HK-2 (cell line): ENCODE measurements at regions not wholly inside any gene's neighbourhood (a gene's known extent, or its start where the extent isn't known, plus 50 kb on each side); places are given as distances from the start of the nearest gene placed in this dataset.
"Not testable (repeated sequence)": the region's sequence is repeated elsewhere in the genome, so short reads cannot be mapped to it uniquely, and the experiment has no call there.

ENCODE experiments used
- DNase-seq: peaks from one replicate; pipeline ENCODE4 v3.0.0-alpha.2; 2018; ENCODE audit not compliant: unreplicated experiment

DNA sequence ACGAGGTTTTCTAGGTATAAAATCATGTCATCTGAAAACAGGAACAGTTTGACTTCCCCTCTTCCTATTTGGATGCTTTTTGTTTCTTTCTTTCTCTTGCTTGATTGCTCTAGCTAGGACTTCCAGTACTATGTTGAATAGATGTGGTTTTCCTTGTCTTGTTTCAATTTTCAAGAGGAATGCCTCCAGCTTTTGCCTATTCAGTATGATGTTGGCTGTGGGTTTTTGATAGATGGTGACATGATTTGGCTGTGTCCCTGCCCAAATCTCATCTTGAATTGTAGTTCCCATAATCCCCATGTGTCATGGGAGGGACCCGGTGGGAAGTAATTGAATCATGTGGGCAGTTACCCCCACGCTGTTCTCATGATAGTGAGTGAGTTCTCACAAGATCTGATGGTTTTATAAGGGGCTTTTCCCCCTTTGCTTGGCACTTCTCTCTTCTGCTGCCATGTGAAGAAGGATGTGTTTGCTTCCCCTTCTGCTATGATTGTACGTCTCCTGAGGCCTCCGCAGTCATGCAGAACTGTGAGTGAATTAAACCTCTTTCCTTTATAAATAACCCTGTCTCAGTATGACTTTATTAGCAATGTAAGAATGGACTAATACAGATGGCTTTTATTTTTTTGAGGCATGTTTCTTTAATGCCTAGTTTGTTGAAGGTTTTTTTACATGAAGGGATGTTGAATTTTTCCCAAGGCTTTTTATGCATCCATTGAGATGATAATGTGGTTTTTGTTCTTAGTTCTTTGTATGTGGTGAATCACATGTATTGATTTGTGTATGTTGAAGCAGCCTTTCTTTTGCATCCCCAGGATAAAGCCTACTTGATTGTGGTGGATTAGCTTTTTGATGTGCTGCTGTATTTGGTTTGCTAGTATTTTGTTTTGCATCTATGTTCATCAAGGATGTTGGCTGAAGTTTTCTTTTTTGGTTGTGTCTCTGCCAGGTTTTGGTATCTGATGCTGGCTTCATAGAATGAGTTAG is 239.1 kb downstream of the THBS2 start:
- no peak for DNase-seq

DNA sequence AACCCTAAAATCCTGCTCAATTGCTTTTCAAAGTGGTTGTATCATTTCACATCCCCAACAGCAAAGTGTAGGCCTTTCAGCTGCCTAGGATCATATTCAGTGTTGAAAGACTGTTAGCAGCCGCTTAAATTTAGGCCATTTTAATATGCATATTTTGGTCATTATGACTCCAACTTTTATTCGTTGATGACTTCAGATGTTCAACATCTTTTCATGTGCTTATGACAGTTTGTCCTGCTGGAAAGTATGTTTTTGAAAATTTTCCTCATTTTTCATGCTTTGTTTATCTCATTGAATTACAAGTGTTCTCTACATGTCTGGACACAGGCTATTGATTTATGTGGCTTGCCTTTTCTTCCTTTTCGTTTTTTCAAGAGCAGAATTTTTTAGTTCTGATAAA is 244.0 kb downstream of the THBS2 start:
- no peak for DNase-seq

DNA sequence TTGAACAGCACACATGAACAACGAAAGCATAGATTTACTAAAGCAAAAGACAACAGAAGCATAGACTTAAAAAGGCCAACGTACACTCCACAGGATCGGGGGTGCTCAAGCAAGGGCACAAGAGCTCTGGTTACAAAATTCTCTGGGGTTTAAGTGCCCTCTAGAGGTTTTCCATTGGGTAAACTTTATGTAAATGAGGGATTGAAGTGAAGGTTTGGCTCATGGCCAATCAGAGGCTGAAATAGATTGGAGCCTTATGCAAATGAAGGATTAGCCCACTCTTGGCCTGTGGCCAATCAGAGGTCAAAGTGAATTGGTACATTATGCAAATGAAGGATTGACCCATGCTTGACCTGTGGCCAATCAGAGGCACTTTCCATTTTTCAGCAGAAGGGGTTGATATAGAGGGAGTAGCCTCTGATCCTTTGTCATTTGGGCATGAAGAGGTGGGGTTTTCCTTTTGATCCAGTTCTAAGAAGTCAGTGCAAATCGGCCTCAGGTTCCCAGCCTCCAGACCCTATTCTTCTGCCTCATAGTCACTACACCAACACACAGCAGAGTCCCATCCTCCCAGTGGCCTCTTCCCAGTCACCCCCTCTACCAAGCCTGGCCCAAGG is 244.9 kb downstream of the THBS2 start:
- DNase-seq, result no peak

DNA sequence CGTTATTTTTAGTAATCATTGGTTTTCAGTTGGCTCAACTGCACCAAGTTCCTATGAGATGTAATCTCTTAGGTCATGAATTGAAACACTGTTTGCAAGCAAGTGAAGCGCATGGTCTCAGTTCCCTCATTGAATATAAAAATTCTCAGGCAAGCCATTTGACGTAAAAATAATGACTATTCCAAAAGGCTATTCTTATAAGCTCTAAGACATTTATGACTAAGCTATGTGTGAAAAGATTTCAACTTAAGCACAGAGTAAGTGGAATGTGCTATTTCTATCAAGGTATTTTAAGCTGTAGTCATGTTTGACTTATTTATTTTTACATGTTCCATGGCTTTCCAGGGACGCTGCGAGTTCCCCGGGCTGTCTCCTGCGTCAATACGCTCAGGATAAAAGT is 248.5 kb downstream of the THBS2 start:
- DNase-seq, result no peak

DNA sequence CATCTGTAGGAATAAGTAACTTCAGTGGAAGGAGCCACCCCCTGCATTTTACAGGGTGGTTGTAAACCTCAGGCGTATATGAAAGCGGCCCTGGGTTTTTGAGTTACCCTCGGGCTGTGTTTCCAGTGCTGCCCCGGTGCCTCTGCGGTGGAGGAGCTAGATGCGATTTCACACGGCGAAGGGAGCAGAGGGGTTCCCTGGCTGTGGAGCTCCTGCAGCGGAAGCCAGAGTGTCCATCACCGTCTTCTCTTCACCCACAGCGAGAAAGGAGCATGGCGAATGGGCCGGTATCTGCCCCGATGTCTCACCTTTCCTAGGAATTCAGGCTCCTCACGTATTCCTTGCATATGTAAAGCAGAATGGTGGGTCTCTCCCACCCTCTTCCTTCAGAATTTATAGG is 253.6 kb downstream of the THBS2 start:
- no peak for DNase-seq

DNA sequence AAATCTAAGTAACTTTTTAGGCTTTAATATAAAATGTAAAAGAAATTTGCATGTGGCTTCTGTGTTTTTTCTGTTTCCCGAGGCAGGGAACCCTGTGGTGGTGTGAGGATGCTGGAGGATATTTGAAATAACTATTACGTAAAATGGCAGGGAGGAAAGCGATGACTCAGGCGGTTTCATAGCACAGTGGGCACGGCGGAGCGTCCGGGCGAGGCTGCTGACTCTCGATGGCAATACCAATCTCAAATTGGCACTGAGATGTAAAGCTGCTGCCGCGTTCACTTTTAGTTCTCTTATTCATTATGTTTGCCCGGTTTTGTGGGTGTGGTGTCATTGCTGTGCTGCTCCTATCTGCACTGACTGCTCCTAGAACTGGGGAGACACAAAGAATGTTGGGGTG is 254.3 kb downstream of the THBS2 start:
- no peak for DNase-seq

DNA sequence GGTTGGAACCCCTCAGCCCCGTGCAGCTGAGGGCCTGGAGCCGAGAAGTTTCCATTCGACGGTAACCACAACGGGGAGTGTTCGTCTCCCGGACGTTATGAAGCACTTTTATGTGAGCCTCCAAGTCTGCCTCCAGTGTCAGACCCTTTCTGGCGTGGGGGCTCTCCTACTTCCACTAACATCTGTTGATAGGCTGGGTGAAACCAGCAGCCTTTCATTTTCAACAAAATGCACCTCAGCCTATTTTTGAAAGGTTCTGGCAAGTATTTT is 257.4 kb downstream of the THBS2 start:
- DNase-seq, result no peak

DNA sequence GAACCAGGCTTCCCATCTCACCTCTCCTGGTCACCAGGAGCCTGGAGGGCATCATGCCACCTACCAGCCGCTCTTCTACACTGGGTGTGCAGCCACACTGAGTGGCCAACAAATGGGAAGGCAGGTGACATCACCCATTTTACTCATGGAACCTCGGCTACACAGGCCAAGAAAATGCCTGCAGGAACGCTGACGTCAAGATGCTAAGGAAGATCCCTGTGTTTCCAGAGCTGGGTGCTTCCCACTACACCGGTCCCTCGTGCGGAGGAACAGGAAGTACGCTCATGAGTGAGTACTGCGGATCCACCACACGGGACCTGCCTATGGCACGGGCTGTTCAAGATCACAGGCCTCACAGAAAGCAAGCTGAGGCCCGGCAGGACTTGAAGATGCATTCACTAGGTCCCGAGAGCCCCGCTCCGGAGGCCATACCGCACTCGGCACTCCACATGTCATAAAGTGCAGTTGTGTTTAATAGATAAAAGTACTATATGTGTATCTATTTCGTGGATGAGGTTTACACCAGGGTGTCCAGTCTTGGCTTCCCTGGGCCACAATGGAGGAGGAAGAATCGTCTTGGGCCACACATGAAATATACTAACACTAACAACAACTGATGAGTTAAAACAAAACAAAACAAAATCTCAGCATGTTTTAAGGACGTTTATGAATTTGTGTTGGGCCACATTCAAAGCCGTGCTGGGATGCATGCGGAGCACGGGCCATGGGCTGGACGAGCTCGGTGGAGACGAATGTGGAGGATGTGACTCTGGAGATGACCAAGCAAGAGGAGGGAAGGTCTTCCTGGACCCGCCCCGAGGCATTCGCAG is 257.9 kb downstream of the THBS2 start:
- DNase-seq, result no peak

DNA sequence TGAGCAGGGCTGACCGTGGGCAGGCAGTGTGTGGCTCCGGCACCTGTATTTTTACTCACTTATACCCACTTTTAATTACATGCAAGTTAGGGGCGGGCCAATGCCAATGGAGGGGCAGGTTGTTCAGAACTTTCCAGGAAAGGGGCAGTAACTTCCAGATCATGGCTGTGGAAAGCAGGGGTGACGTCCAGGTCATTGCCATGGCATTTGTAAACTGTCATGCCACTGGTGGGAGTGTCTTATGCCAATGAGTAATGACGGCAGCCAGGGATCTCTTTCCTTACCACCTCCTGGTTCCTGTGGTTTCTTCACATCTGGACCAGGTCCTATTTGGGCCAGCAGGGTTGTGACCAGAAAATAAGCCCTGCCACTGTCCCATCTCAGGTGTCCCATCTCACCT is 258.7 kb downstream of the THBS2 start:
- DNase-seq, result no peak

DNA sequence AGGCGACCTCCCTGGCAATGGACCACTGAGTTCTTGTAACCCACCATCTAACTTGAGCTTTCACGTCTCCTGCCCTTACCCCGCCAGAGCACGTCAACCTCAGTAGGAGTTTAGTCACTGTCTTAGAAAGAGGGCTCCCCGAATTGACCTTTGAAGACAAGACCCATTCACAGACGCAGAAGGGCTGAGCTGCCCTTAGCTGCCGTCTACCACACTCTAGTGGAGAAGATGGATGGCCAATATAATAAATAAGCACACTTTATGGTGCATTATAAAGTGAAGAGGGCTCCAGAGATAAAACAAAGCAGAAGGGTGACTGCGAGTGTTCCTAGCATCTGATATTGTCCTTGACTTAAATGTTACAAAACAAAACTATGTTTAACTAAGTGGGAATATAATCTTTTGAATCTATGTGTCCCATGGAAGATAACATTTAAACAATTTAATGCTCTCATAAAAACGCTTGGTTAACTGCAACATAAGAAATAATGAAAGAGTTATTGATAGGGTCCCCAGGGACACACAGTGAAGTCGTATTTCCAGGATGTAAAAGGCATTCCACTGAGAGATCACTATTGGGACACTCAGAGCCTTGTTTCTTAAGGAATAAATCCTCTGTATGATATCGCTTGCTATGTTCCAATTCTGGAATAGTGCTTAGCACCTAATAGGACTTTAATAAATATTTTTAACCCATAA is 261.1 kb downstream of the THBS2 start:
- DNase-seq, result no peak

DNA sequence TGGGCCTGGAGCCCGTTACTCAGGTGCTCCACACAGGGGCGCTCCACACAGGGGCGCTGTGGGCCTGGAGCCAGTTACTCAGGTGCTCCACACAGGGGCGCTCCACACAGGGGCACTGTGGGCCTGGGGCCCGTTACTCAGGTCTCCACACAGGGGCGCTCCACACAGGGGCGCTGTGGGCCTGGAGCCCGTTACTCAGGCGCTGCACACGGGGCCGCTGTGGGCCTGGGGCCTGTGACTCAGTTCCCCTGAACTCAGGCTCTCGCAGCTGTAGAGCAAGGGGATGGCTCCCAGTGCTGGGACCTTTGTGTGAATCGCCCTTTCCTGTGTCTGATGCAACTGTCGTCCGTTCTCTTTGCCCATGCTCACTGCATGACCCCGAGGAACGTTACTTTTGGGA is 262.0 kb downstream of the THBS2 start:
- not testable (repeated sequence) for DNase-seq

DNA sequence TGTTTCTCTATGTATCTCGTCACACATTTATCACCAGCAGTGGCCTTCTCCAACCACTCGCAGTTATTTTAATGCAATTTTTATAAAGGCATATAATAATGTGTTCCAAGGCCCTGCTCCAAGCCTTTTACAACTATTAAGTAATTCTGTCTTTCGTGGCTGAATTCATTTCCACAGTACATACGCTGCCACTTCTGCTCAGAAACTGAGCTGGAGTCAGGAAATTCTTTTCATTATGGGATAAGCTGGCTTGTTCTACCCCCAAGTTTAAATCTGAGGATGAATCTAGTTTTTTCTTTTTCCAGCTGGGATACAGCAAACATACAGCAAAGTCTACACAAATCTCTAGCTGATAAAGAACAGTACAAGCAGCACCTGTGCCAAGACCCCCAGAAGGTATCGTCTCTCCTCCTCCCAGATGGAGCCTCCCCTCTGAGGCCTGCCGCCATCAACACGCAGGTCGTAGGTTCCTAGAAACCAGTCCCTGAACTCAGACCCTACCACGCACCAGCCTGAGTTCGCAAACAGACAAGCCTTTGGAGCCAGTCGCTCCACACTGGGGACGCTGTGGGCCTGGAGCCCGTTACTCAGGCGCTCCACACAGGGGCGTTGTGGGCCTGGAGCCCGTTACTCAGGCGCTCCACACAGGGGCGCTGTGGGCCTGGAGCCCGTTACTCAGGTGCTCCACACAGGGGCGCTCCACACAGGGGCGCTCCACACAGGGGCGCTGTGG is 263.5 kb downstream of the THBS2 start:
- no peak for DNase-seq

DNA sequence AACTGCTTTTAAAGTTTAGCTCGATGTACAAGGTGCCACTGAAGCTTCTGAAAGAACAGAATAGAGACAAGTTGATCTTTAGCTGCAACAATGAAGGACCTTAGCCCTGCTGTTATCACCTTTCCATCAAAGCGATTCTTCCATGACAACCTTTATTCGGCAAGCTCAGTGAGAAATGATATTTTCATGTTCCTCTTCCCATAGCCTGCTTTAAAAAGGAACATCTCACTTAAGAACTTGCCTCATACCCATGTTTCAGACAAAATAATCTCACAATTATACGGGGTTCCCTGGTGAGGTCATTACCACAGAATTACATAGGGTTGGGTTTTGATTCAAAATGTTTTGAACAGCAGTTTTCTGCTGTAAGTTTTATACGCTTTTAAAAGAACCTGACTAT is 264.2 kb downstream of the THBS2 start:
- no peak for DNase-seq

DNA sequence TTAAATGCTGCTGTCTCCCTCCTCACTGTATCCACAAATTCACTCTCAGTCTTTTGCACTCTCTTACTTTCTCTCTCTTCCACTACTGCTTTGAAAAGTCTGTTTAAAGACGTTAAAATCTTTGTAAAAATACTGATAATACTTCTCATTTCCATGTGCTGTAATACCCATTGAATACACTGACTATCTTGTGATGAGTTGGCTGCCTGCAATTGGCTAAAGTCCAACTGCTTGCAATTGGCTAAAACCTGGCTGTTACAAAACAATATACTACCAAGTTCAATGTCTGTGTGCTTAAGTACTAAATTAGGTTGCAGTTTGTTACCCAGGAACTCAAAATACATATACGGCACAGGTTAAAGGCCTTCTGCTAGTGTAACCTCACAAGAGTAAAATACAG is 264.8 kb downstream of the THBS2 start:
- no peak for DNase-seq

DNA sequence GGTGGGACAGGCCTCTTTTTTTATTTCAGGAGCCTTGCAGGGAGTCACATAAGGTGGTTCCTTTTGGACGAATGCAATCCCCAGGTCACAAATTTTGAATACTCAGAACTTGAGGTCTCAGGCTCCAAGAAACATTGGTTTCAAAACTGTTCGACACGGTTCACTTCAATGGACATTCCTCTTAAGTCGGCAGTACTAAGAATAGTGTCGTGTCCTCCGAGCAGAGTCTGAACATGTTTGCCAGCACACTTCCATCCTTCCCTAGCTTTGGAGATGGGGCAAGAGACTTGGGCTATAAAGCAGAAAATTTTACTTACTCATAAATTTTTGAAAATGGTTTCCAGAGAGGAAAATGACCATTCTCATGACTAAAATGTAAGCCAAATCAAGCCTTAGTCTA is 265.4 kb downstream of the THBS2 start:
- DNase-seq, result no peak

DNA sequence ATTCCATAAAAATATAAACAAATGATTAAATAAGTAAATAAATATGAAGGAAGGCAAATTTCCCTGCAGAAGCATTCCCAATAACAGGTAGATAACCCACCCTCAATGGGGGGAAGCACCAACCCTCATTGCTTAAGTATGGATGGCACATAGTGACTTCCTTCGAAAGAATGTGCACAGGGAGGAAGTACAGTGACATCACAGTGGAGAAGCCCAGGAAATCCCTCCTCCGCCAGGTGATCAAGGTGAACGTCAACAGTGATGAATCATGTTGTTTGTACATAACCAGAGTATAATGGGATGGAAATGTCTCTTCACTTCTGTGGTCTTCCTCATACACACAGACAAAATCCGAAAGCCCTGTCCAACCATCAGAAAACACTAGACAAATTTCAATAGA is 267.9 kb downstream of the THBS2 start:
- no peak for DNase-seq

DNA sequence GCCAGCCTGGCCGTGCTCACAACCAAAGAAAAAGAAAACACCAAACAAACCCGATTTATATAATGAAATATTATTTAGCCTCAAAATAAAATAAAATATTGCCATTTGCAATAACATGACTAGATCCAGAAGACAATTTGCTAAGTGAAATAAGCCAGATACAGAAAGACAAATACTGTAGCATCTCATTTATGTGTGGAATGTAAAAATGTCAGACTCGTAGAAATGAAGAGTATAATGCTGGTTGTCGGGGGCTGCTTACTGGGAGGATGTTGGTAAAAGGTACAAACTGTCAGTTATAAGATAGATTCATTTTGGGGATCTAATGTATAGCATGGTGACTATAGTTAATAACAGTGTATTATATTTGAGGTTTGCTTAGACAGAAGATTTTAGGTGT is 269.7 kb downstream of the THBS2 start:
- no peak for DNase-seq

DNA sequence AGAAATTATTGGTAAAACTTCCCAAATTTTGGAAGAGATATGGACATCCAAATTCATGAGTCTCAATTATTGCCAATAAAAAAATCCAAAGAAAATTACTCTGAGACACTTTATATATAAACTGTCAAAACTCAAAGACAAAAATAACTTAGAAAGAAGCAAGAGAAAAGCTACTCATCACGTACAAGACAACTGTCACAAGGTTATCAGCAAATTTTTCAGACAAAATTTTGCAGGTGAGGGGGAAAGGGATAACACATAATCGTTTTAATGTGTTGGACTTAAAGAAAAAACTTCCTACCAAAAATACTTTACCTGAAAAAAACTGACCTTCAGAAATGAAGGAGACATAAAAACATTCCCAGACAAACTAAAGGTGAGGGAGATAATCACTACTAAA is 272.5 kb downstream of the THBS2 start:
- DNase-seq, result no peak

DNA sequence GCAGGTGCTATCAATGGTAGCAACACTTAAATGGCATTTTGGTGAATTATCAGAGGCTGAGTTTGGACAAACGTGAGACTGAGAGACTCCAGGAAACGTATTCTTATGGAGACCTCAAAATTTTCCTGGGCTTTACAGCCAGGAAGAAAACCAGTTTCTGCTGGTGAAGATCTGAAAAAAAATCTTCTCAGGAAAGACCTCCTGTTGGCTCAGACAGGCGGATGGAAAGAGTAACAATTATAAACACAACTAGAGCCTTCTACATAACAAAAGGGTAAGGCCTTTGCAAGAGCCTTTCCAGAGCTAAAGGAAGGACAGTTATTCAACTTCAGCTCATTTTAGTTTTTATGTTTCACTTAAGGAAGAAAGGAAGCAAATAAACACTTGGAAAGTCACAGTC is 274.4 kb downstream of the THBS2 start:
- DNase-seq, result no peak

DNA sequence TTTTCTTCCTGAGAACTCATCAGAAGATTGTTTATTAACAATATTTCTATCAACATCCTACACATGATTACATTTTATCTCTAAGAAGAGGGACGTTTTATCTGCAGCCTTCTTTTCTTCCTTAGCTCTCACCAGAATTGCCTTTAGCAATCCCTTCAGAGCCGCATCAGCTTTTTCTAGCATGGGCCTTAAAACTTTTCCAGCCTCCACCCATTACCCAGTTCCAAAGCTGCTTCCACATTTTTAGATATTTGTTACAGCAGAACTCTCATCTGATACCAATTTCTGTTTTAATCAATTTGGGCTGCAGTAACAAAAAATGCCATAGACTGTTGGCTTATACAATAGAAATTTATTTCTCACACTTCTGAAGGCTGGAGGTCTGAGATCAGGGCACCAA is 281.5 kb downstream of the THBS2 start:
- DNase-seq, result no peak

DNA sequence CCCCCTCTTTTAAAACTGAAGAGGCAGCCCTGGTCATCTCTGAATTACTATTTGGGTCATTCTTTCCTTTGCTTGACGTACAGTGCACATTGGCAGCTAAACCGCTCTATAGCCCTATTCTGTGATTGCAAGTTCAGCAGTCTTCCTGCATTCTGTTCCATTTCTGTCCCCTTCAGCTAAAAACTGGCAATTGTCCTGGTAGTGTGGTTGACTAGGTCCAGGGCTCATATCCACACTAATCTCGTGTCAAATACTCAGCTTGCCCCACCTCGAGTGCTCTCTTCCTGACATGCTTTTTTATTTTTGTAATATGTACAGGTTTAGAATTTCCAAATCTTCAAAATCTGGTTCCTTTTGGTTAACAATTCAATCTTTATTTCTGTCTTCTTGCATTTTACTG is 282.1 kb downstream of the THBS2 start:
- no peak for DNase-seq

DNA sequence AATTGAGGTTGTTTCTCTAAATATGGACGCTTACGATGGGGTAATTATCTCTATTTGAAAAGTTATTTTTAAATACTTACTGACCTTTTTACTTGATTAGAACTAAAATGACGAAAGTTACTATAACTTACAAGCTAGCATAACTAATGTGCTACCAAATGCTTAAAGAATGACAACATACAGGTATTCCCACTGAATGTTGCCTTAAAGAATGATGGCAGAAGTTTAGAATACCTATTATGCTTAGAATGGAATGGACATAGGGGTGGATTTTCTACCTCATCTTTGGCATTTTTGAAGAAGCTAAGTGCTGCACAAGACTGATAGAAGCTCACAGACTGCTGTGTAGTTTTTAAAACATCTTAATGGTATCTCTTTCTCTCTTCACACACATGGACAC is 284.8 kb downstream of the THBS2 start:
- DNase-seq, result no peak
